ENCODE measurements at regions not wholly inside any gene's neighbourhood (a gene's known extent, or its start where the extent isn't known, plus 50 kb on each side); places are given as distances from the start of the nearest gene placed in this dataset.
"Not testable (repeated sequence)": the region's sequence is repeated elsewhere in the genome, so short reads cannot be mapped to it uniquely, and the experiment has no call there.

- DNase-seq, result no peak
These were observed 246.1 kb upstream of the ST6GAL2 start for GRCh38 chr2:107132070-107132469.

- no peak for DNase-seq
These were observed 246.8 kb upstream of the ST6GAL2 start for GRCh38 chr2:107132746-107133145.

DNA sequence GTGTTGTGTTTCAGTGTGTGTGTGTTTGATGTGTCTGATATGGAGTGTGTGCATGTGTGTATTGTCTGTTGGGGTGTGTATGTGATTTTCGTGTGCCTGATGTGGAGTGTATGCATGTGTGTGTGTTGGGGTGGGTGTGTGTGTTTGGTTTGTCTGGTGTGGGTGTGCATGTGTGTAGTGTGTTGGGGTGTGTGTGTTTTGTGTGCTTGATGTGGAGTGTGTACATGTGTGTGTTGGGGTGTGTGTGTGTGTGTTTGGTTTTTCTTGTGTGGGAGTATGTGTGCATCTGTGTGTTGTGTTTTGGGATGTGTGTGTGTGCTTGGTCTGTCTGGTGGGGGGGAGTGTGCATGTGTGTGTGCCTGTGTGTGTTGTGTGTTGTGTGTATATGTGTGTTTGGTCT is 247.4 kb upstream of the ST6GAL2 start:
- no peak for DNase-seq

GRCh38 chr2:107136733-107137132 is 250.8 kb upstream of the ST6GAL2 start:
- no peak for DNase-seq

DNA sequence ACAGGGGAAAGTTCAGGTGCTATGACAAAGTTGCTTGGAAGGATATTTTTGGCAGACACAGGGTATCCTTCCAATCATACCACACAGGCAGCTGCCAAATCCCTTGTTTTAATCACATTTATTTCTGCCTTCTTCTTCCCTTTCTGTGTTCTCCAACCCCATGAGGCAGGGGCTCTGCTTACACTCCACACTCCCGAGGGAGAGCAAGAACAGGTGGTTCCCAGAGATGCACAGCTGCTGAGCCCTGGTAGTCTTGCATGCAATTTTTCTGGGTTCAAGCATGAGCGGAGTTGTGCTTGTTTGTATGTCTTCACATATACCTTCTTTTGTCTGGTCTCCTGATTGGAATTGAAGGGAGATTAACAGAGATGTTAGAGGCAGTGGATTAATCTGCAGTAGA is 251.7 kb upstream of the ST6GAL2 start:
- peak; percentile 83 for DNase-seq

DNA sequence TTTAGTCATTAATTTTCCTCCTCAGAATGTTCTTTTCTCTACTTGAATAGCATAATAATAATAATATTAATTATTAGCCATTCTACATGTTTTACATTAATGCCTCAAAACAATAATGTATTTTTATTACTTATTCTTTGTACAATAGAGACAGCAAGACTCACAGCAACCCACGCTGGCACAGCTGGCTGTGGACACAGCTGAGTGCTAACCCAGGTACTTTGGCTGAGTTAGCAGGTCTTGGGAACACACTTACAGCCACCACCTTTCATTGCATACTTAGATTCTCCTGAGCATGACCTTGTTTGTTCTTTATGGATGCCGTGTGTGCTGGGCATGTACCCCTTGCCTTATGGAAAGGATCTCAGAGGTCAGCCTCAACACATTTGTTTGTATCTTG is 260.2 kb upstream of the ST6GAL2 start:
- DNase-seq, result no peak

GRCh38 chr2:107146645-107147044 is 260.7 kb upstream of the ST6GAL2 start:
- not testable (repeated sequence) for DNase-seq

DNA sequence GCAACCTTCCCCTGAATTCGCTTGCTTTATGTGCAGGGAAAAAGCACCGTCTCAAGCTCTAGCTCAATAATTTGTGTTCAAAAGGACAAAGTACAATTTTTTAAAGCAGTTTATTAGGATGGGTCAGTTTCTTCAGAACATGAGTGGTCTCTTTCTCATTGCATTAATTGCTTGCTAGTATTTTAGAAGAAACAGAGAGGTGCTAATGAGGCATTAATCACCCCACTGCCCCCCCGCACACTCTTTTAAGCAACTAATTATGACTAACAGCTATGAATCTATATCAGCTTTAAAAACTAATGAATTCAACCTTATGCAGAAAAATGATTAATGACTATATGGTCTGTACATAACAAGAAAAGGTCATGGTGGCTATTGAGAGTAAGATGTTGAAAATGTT is 262.1 kb upstream of the ST6GAL2 start:
- DNase-seq, result no peak

GRCh38 chr2:107148496-107148895 is 262.5 kb upstream of the ST6GAL2 start:
- no peak for DNase-seq

- no peak for DNase-seq
These were observed 274.8 kb upstream of the ST6GAL2 start for GRCh38 chr2:107160640-107161239.

GRCh38 chr2:107168141-107168540 is 282.2 kb upstream of the ST6GAL2 start:
- no peak for DNase-seq

DNA sequence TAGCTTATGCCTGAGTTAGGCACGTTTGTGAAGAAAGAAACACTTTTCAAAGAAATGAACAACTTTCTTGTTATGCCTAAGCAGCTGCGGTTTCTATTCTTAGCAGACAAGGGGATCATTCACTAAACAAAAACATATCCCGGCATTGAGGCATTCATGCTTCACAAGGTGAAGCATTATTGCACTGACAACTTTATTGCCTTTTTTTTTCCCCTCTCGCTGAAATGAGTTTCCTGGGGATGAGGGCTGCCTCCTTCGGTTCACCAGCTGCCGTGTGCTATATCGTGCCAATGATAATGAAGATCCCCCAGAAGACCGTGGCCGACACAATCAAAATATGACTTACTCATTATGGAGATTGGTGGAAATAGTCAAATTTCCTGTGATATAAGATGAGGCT is 288.2 kb upstream of the ST6GAL2 start:
- no peak for DNase-seq

DNA sequence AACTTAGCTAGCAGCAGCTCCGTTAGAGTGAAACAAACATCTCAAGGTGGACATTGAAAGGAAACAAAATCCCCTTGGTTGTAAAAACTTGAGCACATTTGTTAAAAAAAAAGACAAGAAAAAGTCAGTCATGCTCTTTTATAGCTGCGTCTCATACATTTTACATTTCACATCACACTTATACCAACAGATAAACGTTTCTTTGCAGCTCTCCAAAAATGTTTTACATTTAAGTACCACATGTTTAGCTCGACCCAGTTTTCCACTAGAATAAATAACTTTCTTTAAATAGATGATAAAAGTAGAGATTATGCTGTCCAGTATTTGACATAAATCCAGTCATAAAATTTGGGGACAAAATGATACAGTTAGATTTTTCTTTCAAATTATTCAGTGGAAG is 297.0 kb upstream of the ST6GAL2 start:
- no peak for DNase-seq

- DNase-seq, result no peak
These were observed 301.9 kb upstream of the ST6GAL2 start for GRCh38 chr2:107187870-107188269.

DNA sequence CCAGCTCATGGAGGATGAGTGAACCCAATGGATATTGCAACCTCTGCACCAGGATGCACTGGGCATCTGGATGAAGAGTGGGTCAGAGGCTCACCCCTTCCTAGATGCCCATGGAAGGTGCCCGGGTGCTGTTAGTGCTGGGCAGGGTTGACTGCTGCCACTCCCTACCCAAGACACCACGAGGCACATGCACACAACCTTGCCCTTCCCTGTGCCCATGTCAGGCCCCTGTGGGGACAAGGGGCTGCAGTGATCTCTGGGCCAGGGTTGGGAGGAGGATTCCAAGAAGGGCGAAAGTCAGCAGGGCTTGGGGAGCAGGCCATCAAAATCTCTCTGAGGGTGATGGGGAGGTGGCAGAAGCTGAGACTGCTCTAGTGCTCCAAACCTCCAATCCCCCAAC is 309.7 kb upstream of the ST6GAL2 start:
- DNase-seq, result no peak

GRCh38 chr2:107197594-107198294 is 311.8 kb upstream of the ST6GAL2 start:
- DNase-seq, result peak; percentile 75

GRCh38 chr2:107202962-107203591 is 317.1 kb upstream of the ST6GAL2 start:
- DNase-seq, result no peak

GRCh38 chr2:107215401-107216350 is 329.7 kb upstream of the ST6GAL2 start:
- no peak for DNase-seq

- DNase-seq, result no peak
These were observed 332.2 kb upstream of the ST6GAL2 start for GRCh38 chr2:107218208-107218607.

DNA sequence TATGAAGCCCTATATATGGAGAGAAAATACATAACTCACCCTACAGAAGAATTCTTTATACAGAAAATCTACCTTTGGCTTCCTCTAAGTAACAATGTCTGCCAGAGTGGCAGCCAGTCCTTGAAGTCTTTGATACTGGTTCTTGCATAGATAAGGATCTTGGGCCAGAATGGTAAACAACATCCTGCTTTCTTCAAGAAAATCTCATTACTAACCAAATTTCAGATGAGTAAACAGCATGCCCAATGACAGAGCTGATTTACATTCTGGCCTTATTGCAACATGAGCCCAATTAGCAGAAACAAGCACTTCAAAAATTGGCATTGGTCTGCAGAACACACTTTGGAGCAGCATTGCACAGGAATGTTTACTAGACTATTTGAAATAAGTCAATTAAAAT is 336.5 kb upstream of the ST6GAL2 start:
- DNase-seq, result no peak

DNA sequence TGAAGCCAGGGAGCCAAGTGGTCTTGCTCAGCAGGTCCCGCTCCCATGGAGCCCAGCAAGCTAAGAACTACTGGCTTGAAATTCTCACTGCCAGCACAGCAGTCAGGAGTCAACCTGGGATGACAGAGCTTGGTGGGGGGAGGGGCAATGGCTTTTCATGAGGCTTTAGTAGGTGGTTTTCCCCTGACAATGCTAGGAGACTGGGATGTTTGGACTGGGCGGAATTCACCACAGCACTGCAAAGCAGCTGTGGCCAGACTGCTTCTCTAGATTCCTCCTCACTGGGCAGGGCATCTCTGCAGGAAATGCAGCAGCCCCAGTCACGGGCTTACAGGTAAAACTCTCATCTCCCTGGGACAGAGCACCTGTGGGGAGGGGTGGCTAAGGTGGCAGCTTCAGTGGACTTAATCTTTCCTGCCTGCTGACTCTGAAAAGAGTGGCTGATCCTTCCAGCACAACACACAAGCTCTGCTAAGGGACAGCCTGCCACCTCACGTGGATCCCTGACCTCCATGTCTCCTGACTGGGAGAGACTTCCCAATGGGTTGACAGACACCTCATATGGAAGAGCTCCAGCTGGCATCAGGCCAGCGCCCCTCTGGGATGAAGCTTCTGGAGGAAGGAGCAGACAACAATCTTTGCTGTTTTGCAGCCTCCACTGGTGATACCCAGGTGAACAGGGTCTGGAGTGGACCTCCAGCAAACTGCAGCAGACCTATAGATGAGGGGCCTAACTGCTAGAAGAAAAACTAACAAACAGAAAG is 349.7 kb upstream of the ST6GAL2 start:
- peak; percentile 1 for DNase-seq

DNA sequence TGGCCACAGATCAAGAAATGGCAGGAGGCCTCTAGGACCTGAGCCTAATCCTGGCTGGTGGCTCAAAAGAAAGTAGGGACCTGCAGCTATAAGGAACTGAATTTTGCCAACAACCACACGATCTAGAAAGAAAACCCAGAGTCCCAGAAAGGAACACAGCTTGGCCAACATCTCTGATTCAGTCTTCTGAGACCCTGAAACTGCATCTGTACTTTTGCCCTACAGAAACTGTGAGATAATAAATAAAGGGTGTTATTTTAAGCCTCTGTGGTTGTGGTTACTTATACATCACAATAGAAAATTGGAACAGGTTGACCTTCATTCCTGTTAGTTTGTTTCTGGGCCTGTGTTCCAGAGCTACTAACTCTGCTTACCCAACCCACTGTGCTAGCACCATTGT is 356.8 kb upstream of the ST6GAL2 start:
- no peak for DNase-seq

DNA sequence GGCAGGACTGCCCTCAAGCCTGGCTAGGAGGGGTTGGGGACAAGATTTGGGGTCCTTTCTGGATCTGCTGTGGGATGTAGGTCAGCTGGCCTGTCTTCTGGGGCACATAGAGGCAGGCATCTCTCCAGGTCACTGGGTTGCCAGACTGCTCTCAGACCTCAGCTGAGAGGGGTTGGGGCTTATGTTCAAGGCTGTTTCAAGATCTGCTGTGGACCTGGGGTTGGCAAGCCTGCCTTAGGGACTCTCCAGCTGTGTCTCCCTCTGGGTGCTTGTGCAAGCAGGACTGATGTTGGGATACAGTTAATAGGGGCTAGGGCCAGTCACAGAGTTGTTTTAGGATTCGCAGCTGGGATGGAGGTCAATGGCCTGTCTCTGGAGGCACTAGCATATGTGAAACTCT is 363.0 kb upstream of the ST6GAL2 start:
- no peak for DNase-seq

Data from NCI-H82 (cell line).